NCI-H69 (cell line): ENCODE measurements at regions not wholly inside any gene's neighbourhood (a gene's known extent, or its start where the extent isn't known, plus 50 kb on each side); places are given as distances from the start of the nearest gene placed in this dataset.

ENCODE experiments used
- DNase-seq: peaks from one replicate; lab custom pipeline; 2025; lab: John Stamatoyannopoulos, UW

GRCh38 chr13:111909971-111910671 lies 156.8 kb upstream of the SOX1 start:
- DNase-seq, result no peak

GRCh38 chr13:111911121-111911720 lies 155.7 kb upstream of the SOX1 start:
- DNase-seq, result no peak

GRCh38 chr13:111911754-111912452 lies 155.0 kb upstream of the SOX1 start:
- no peak for DNase-seq

- DNase-seq, result no peak
Measured at GRCh38 chr13:111912453-111912866, 154.5 kb upstream of the SOX1 start.

- no peak for DNase-seq
Measured at GRCh38 chr13:111912991-111913760, 153.8 kb upstream of the SOX1 start.

- no peak for DNase-seq
Measured at GRCh38 chr13:111913761-111914140, 153.2 kb upstream of the SOX1 start.

GRCh38 chr13:111914241-111915103 lies 152.5 kb upstream of the SOX1 start:
- DNase-seq, result no peak

GRCh38 chr13:111915104-111915551 lies 151.8 kb upstream of the SOX1 start:
- DNase-seq, result no peak

- no peak for DNase-seq
Measured at GRCh38 chr13:111916201-111916600, 150.7 kb upstream of the SOX1 start.

GRCh38 chr13:111917086-111917485 lies 149.9 kb upstream of the SOX1 start:
- DNase-seq, result no peak

GRCh38 chr13:111917901-111918300 lies 149.0 kb upstream of the SOX1 start:
- no peak for DNase-seq

GRCh38 chr13:111919286-111919685 lies 147.7 kb upstream of the SOX1 start:
- DNase-seq, result no peak

GRCh38 chr13:111919849-111920248 lies 147.1 kb upstream of the SOX1 start:
- no peak for DNase-seq

GRCh38 chr13:111920306-111920931 lies 146.5 kb upstream of the SOX1 start:
- no peak for DNase-seq

GRCh38 chr13:111920932-111921705 lies 145.8 kb upstream of the SOX1 start:
- DNase-seq, result no peak

GRCh38 chr13:111922086-111922485 lies 144.9 kb upstream of the SOX1 start:
- no peak for DNase-seq

GRCh38 chr13:111923439-111923838 lies 143.5 kb upstream of the SOX1 start:
- no peak for DNase-seq

GRCh38 chr13:111923991-111924677 lies 142.8 kb upstream of the SOX1 start:
- DNase-seq, result no peak

- DNase-seq, result no peak
Measured at GRCh38 chr13:111924678-111925075, 142.3 kb upstream of the SOX1 start.
